ENCODE measurements at regions not wholly inside any gene's neighbourhood (a gene's known extent, or its start where the extent isn't known, plus 50 kb on each side); places are given as distances from the start of the nearest gene placed in this dataset.

DNA sequence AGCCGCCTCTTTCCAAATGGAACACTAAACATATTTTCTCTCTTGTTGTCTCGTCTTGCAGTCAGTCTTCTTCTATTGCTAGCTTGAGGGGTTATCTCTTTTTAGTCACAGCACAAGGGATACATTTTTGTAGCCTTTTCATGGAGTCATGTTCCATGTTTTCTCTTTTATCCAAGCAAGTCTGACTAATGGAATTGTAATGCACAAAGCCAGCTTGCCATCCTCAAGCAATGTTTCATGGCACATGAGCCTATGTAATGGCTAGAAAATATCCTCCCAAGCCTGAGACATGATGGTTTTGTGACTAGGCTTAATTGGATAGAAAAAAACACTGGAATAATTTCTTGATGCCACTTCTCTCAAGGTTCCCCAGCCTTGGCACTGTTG lies 414.6 kb upstream of the GOT2 start:
- Histone ChIP-seq H3K4me3 (no peak overlapping the region), H3K27ac (no peak overlapping the region), H3K4me1 (no peaks in the 10 kb centered on the region), H3K4me2 (no peak overlapping the region), H3K9me3 (no peaks in the 10 kb centered on the region)
- DNase-seq (ENCODE audit: low read depth in 1 of 2, low spot score in 1 of 2) (no peak), ATAC-seq (no peak), FAIRE-seq (no peak)
- CTCF ChIA-PET, result interaction anchor here (0.6 to 0.9 kb wide), 2 partner anchors 16 to 1875 kb away, joined by 3 to 4 read pairs; no protein-coding TSS in a partner anchor
- POLR2A ChIA-PET, result no interaction called here
- no peak for TF ChIP-seq JUNB (IDR thresholded peaks at IDR 0.05)
- no peak for TF ChIP-seq CBX2 (IDR thresholded peaks at IDR 0.05; ENCODE audit: borderline replicate concordance, low read depth)
- WGBS (ENCODE audit: missing lambda C conversion rate), result 51% methylated on average over 2 of the region's 2 CpGs

DNA sequence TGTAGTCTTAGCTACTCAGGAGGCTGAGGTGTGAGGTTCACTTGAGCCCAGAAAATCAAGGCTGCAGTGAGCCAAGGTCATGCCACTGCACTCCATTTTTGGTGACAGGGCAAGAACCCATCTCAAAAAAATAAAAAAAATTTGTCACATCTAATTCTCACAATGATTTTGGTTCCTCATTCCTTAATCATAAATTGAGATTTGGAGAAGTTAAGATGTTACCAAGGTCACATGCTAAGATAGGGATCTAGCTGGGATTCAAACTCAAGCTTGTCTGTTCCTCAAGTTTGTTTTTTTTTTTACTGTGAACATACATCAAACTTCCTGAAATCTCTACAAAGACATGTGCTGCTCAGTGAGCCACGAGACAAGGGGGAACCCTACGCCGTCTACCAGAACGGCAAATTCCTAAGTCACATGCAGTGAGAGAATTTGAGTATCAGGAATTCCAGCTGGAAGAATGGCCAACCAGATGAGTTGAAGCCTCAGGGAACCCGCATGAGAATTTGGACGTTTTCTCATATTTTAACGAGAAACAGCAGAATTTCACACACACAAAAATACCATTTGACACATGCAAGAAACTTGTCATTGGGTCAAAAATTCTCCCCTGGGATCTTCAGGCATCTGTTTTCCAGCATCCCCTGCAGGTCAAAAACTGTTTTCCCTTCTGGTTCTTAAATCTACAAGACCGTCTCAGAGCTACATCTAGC lies 414.1 kb upstream of the GOT2 start:
- CTCF ChIA-PET, result interaction anchor here (0.9 kb wide), 1 partner anchor 16 kb away, joined by 3 read pairs; no protein-coding TSS in a partner anchor
- H3K4me2 ChIP-seq, result no peak overlapping the region
- POLR2A ChIA-PET, result no interaction called here
- H3K27ac ChIP-seq, result no peak overlapping the region
- H3K9me3 ChIP-seq, result no peaks in the 10 kb centered on the region
- TF ChIP-seq RCOR1 (IDR thresholded peaks at IDR 0.05; ENCODE audit: low read depth, low read length) (no peak), RARB (CRISPR knock-in tag; IDR thresholded peaks at IDR 0.05) (no peak), RFX5 (IDR thresholded peaks at IDR 0.05) (no peak), POLR2AphosphoS2 (conservative IDR thresholded peaks at IDR 0.05; ENCODE audit: low read length) (no peak), POLR2A (IDR thresholded peaks at IDR 0.05; ENCODE audit: low read length) (no peak), MYC (IDR thresholded peaks at IDR 0.05; ENCODE audit: borderline replicate concordance, low read length) (no peak), ESRRA (IDR thresholded peaks at IDR 0.05; ENCODE audit: borderline replicate concordance, low read length) (no peak)
- TF ChIP-seq, protein P1, sequence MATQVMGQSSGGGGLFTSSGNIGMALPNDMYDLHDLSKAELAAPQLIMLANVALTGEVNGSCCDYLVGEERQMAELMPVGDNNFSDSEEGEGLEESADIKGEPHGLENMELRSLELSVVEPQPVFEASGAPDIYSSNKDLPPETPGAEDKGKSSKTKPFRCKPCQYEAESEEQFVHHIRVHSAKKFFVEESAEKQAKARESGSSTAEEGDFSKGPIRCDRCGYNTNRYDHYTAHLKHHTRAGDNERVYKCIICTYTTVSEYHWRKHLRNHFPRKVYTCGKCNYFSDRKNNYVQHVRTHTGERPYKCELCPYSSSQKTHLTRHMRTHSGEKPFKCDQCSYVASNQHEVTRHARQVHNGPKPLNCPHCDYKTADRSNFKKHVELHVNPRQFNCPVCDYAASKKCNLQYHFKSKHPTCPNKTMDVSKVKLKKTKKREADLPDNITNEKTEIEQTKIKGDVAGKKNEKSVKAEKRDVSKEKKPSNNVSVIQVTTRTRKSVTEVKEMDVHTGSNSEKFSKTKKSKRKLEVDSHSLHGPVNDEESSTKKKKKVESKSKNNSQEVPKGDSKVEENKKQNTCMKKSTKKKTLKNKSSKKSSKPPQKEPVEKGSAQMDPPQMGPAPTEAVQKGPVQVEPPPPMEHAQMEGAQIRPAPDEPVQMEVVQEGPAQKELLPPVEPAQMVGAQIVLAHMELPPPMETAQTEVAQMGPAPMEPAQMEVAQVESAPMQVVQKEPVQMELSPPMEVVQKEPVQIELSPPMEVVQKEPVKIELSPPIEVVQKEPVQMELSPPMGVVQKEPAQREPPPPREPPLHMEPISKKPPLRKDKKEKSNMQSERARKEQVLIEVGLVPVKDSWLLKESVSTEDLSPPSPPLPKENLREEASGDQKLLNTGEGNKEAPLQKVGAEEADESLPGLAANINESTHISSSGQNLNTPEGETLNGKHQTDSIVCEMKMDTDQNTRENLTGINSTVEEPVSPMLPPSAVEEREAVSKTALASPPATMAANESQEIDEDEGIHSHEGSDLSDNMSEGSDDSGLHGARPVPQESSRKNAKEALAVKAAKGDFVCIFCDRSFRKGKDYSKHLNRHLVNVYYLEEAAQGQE (IDR thresholded peaks at IDR 0.05), result no peak
- ATAC-seq (no peak), DNase-seq (ENCODE audit: low read depth in 1 of 2, low spot score in 1 of 2) (no peak), FAIRE-seq (no peak)
- H3K4me3 ChIP-seq, result no peak overlapping the region
- H3K4me1 ChIP-seq, result no peaks in the 10 kb centered on the region
- WGBS (ENCODE audit: missing lambda C conversion rate), result 69% methylated on average over 8 of the region's 8 CpGs

DNA sequence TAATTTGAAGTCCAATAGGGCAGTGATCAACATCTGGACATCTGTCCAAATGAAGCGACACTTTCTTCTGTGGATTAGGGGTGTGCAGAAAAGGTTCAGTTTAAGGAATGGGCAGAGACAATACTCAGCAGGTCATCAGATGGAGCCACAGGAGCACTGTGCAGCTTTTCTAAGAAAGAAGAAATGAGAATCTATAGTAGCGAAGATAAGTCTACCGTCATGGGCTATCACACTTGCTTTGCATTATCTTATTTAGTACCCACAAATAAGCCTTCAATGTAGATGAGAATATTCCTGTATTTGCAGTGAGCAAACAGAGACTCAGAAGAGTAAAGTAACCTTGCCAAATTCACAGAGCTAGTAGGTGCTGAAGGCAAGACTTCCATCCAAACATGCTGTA lies 412.0 kb upstream of the GOT2 start:
- CTCF ChIA-PET, result interaction anchor here (0.6 kb wide), 1 partner anchor 127 kb away, joined by 3 read pairs; no protein-coding TSS in a partner anchor
- FAIRE-seq (no peak), DNase-seq (ENCODE audit: low read depth in 1 of 2, low spot score in 1 of 2) (no peak), ATAC-seq (no peak)
- H3K4me3 ChIP-seq, result no peak overlapping the region
- POLR2A ChIA-PET, result no interaction called here
- no peak overlapping the region for H3K27ac ChIP-seq
- TF ChIP-seq NPAS2 (CRISPR knock-in tag; IDR thresholded peaks at IDR 0.05; ENCODE audit: borderline replicate concordance) (no peak), HOXA7 (CRISPR knock-in tag; IDR thresholded peaks at IDR 0.05) (no peak), GATA3 (IDR thresholded peaks at IDR 0.05; ENCODE audit: borderline replicate concordance) (no peak), RAD21 (conservative IDR thresholded peaks at IDR 0.05 in 1 of 2, IDR thresholded peaks at IDR 0.05 in 1 of 2) (no peak), CHD4 (IDR thresholded peaks at IDR 0.05; ENCODE audit: borderline replicate concordance) (no peak), EHMT2 (IDR thresholded peaks at IDR 0.05; ENCODE audit: low read depth) (no peak), CHD2 (IDR thresholded peaks at IDR 0.05; ENCODE audit: low read length, partially characterized antibody) (no peak), ZSCAN20 (CRISPR knock-in tag; IDR thresholded peaks at IDR 0.05) (no peak), TFCP2L1 (CRISPR knock-in tag; IDR thresholded peaks at IDR 0.05) (no peak), JUNB (IDR thresholded peaks at IDR 0.05) (no peak), RFX5 (IDR thresholded peaks at IDR 0.05) (no peak), NFE2L2 (conservative IDR thresholded peaks at IDR 0.05; ENCODE audit: low read length) (no peak), ZFP36 (IDR thresholded peaks at IDR 0.05; ENCODE audit: borderline replicate concordance, partially characterized antibody) (no peak), MYC (IDR thresholded peaks at IDR 0.05; ENCODE audit: borderline replicate concordance, low read length) (no peak), BHLHE40 (IDR thresholded peaks at IDR 0.05; ENCODE audit: low read depth, low read length) (no peak), MAFK (IDR thresholded peaks at IDR 0.05; ENCODE audit: partially characterized antibody) (no peak)
- TF ChIP-seq, protein P2, sequence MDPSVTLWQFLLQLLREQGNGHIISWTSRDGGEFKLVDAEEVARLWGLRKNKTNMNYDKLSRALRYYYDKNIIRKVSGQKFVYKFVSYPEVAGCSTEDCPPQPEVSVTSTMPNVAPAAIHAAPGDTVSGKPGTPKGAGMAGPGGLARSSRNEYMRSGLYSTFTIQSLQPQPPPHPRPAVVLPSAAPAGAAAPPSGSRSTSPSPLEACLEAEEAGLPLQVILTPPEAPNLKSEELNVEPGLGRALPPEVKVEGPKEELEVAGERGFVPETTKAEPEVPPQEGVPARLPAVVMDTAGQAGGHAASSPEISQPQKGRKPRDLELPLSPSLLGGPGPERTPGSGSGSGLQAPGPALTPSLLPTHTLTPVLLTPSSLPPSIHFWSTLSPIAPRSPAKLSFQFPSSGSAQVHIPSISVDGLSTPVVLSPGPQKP (IDR thresholded peaks at IDR 0.05; ENCODE audit: low read depth, low read length), result no peak
- TF ChIP-seq, protein P3, sequence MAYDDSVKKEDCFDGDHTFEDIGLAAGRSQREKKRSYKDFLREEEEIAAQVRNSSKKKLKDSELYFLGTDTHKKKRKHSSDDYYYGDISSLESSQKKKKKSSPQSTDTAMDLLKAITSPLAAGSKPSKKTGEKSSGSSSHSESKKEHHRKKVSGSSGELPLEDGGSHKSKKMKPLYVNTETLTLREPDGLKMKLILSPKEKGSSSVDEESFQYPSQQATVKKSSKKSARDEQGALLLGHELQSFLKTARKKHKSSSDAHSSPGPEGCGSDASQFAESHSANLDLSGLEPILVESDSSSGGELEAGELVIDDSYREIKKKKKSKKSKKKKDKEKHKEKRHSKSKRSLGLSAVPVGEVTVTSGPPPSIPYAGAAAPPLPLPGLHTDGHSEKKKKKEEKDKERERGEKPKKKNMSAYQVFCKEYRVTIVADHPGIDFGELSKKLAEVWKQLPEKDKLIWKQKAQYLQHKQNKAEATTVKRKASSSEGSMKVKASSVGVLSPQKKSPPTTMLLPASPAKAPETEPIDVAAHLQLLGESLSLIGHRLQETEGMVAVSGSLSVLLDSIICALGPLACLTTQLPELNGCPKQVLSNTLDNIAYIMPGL (CRISPR knock-in tag; IDR thresholded peaks at IDR 0.05; ENCODE audit: borderline replicate concordance), result no peak
- TF ChIP-seq, protein P4, sequence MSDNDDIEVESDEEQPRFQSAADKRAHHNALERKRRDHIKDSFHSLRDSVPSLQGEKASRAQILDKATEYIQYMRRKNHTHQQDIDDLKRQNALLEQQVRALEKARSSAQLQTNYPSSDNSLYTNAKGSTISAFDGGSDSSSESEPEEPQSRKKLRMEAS (IDR thresholded peaks at IDR 0.05), result no peak
- TF ChIP-seq, protein P5, sequence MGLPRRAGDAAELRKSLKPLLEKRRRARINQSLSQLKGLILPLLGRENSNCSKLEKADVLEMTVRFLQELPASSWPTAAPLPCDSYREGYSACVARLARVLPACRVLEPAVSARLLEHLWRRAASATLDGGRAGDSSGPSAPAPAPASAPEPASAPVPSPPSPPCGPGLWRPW (IDR thresholded peaks at IDR 0.05), result no peak
- no peaks in the 10 kb centered on the region for H3K4me1 ChIP-seq
- whole genome bisulfite sequencing (ENCODE audit: missing lambda C conversion rate), result 83% methylated on average over 3 of the region's 3 CpGs
- H3K9me3 ChIP-seq, result no peaks in the 10 kb centered on the region
- no peak overlapping the region for H3K4me2 ChIP-seq
